GM12864 (cell line): ENCODE measurements at regions not wholly inside any gene's neighbourhood (a gene's known extent, or its start where the extent isn't known, plus 50 kb on each side); places are given as distances from the start of the nearest gene placed in this dataset.

Experiments
- DNase-seq: peaks from one replicate; pipeline ENCODE4 v3.0.0-alpha.2; 2011; ENCODE audit warnings: low read depth
- H3K4me3 ChIP-seq: 2 replicates; pipeline ENCODE4 v1.5.1; 2011; ENCODE audit warnings: mild to moderate bottlenecking, low read depth, low read length, control low read depth
- CTCF ChIP-seq: IDR thresholded peaks from 2 replicates; pipeline ENCODE4 v1.5.1; 2011; ENCODE audit warnings: low read depth, mild to moderate bottlenecking, moderate library complexity, low read length, control low read depth, inconsistent platforms; ENCODE audit errors: missing control alignments

DNA sequence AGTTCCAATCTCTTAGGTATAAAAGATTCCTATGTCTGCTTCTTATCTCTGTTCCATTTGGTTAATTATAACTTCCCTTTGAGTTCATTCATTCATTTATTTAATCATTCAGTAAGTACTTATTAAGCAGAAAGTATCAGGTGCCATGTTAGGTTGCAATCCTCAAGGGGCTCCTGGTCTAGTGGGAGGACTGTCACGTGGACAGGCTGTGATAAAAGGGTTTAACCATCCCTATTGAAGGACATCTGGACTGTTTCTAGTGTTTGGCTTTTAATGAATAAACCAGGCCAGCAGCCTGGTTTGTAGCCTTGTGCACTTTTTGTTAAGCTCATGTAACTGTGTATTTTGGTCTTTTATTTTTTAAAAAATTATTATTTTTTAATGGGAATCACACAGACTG is 162.1 kb upstream of the OGFRL1 start:
- H3K4me3 ChIP-seq: no peak overlapping the region
- no peak for DNase-seq
- no peak for TF ChIP-seq CTCF

- no peak for TF ChIP-seq CTCF
- DNase-seq: no peak
- no peak overlapping the region for H3K4me3 ChIP-seq
These were observed 161.2 kb upstream of the OGFRL1 start for GRCh38 chr6:71127374-71127773.

DNA sequence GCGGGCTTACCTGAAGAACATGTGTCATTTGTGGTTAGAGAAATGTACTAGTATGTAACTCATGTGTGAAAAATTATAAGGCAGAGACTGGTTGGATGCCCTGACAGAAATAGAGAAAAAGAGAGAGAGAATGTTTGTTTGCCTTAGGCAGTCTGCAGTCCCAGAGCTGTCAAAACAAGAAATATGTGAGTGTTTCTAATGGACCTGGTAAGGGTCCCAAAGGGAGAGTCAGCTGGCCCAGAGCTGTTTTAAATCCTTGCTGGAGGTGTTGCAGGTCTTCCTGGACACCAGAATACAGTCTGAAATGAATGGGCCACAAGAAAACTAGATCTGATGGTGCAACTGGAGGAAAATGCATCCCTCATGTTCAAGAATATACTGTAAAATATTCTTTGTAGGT is 158.3 kb upstream of the OGFRL1 start:
- no peak for TF ChIP-seq CTCF
- no peak for DNase-seq
- no peak overlapping the region for H3K4me3 ChIP-seq

DNA sequence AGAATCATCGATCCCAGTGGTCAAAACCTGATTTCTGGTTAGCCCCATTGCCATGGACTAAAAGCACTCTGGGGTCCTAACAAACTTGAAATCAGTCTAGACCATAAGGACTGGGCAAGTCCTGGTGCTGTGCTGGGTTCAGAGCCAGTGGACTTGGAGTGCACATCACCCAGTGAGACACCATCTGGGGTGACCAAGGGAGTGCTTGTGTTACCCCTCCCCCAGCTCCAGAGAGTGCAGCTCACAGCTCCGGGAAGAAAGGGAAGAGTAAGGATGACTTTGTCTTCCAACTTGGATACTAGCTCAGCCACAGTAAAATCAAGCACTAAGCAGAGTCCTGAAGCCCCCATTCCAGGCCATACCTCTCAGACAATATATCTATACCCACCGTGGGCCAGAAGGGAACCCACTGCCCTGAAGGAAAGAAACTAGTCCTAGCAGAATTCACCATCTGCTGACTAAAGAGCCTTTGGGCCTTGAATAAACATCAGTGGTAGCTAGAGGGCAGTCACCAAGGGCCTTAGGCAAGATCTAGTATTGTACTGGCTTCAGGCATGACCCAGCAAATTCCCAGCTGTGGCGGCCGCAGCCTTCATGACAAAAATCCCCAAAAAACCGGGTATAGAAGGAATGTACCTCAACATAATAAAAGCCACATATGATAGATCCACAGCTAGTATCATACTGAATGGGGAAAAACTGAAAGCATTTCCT is 153.5 kb upstream of the OGFRL1 start:
- DNase-seq: no peak
- no peak for TF ChIP-seq CTCF
- no peak overlapping the region for H3K4me3 ChIP-seq

GRCh38 chr6:71137973-71138372 is 150.6 kb upstream of the OGFRL1 start:
- DNase-seq: no peak
- no peak for TF ChIP-seq CTCF
- H3K4me3 ChIP-seq: no peak overlapping the region

- TF ChIP-seq CTCF: no peak
- H3K4me3 ChIP-seq: no peak overlapping the region
- DNase-seq: no peak
These were observed 150.2 kb upstream of the OGFRL1 start for GRCh38 chr6:71138376-71138775.

DNA sequence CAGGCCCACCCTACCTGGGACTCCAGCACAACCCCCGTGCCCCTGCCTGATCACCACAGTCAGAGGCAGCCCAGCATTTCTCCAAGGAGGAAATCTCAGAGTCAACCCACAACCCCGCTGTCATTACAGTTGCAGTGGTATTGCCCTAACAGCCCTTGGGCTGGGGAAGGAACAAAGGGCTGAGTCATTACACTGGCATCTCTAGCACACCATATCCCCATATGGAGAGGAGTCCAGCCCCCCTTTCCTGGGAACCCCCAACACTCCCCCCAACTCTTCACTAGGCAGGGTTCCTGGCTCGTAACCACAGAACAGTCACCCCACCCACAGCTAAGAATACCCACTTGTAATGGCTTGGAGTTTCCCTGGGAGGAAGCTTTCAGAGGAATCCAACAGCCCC is 149.4 kb upstream of the OGFRL1 start:
- no peak for TF ChIP-seq CTCF
- H3K4me3 ChIP-seq: no peak overlapping the region
- no peak for DNase-seq
